ENCODE measurements at regions not wholly inside any gene's neighbourhood (a gene's known extent, or its start where the extent isn't known, plus 50 kb on each side); places are given as distances from the start of the nearest gene placed in this dataset.

- TF ChIP-seq CTCF (IDR thresholded peaks at IDR 0.05) = no peak
- Mint-ChIP-seq H3K27me3 (ENCODE audit: low read depth in 3 of 3) (peaks cover 0 to 1% (median 1%) of the 10 kb centered on the region in 3 donors), H3K4me3 (no peak overlapping the region), H3K36me3 (no peaks in the 10 kb centered on the region), H3K27ac (no peak overlapping the region), H3K9me3 (peaks cover 0 to 11% (median 2%) of the 10 kb centered on the region in 7 donors), H3K4me1 (no peaks in the 10 kb centered on the region)
- no peak overlapping the region for H3K9ac ChIP-seq (ENCODE audit: insufficient read depth, low read length, poor library complexity, severe bottlenecking)
- H3K27ac ChIP-seq (ENCODE audit: low read depth in 1 of 2, low read length in 2 of 2) = no peak overlapping the region
- H3K36me3 ChIP-seq (replicated peaks in 1 of 2; ENCODE audit: control insufficient read depth in 1 of 2, insufficient read depth in 2 of 2, low read length in 2 of 2) = no peaks in the 10 kb centered on the region
- no peak for DNase-seq
- no peaks in the 10 kb centered on the region for H3K79me2 ChIP-seq (ENCODE audit: insufficient read depth, low read length)
- no peaks in the 10 kb centered on the region for H4K20me1 ChIP-seq (ENCODE audit: insufficient read depth, low read length)
- no peak overlapping the region for H3K4me2 ChIP-seq (replicated peaks; ENCODE audit: extremely low read depth, low read length, poor library complexity, severe bottlenecking)
- H3K9me3 ChIP-seq (replicated peaks in 1 of 2; ENCODE audit: control insufficient read depth in 1 of 2, insufficient read depth in 1 of 2, low read length in 2 of 2) = peaks cover 0 to 6% of the 10 kb centered on the region in 2 donors
- no peaks in the 10 kb centered on the region for H3K27me3 ChIP-seq (ENCODE audit: control insufficient read depth in 2 of 2, insufficient read depth in 2 of 2, low read length in 2 of 2)
- H2AFZ ChIP-seq (ENCODE audit: insufficient read depth, low read depth, low read length, poor library complexity, severe bottlenecking) = no peak overlapping the region
- intact Hi-C loops (cut with micrococcal nuclease) = no loop called here
- no peaks in the 10 kb centered on the region for H3K4me1 ChIP-seq (ENCODE audit: control insufficient read depth in 1 of 2, insufficient read depth in 2 of 2, low read length in 2 of 2)
- no peak overlapping the region for H3K4me3 ChIP-seq (replicated peaks in 1 of 3; ENCODE audit: low read depth in 2 of 3, low read length in 3 of 3)
- WGBS (ENCODE audit: insufficient coverage) = 94% methylated on average over 5 of the region's 6 CpGs
Observed at GRCh38 chr12:115251727-115252126, 567.8 kb upstream of the TBX3 start.

DNA sequence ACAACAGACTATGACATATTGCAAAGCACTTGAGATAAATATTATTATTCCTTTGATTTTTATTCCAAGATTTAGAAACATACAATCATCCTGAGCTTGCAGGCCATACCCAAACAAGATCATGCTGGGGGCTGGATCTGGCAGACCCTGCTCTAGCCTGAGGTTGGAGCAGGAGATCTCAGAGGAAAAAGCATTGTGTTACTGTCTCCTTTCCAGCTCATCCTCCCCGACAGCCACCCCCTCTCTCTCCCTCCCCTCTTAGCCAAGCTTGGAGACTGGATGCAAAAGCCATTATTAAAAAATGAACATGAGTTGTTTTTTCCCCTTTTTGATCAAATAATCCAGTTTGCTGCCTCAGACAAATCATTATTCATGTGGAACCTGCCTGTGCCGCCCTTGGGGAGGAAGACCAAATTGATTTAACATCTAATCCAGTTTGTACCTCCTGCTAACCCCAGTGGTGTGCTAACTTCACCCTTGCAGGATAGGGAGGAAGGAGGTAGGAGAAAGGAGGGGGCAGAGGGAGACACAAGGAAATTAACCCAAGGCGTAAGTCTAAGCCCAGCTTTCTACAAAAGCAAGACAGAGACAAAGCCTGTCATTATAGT, 565.8 kb upstream of the TBX3 start:
- peaks cover 0 to 1% (median 1%) of the 10 kb centered on the region in 3 donors for H3K27me3 Mint-ChIP-seq (ENCODE audit: low read depth in 3 of 3)
- no peaks in the 10 kb centered on the region for H3K4me1 Mint-ChIP-seq
- Histone ChIP-seq H3K36me3 (replicated peaks in 1 of 2; ENCODE audit: control insufficient read depth in 1 of 2, insufficient read depth in 2 of 2, low read length in 2 of 2) (no peaks in the 10 kb centered on the region), H3K27me3 (ENCODE audit: control insufficient read depth in 2 of 2, insufficient read depth in 2 of 2, low read length in 2 of 2) (no peaks in the 10 kb centered on the region), H4K20me1 (ENCODE audit: insufficient read depth, low read length) (no peaks in the 10 kb centered on the region), H3K79me2 (ENCODE audit: insufficient read depth, low read length) (no peaks in the 10 kb centered on the region), H3K4me3 (replicated peaks in 1 of 3; ENCODE audit: low read depth in 2 of 3, low read length in 3 of 3) (no peak overlapping the region), H3K9me3 (replicated peaks in 1 of 2; ENCODE audit: control insufficient read depth in 1 of 2, insufficient read depth in 1 of 2, low read length in 2 of 2) (peaks cover 0 to 6% of the 10 kb centered on the region in 2 donors), H3K27ac (ENCODE audit: low read depth in 1 of 2, low read length in 2 of 2) (no peak overlapping the region), H2AFZ (ENCODE audit: insufficient read depth, low read depth, low read length, poor library complexity, severe bottlenecking) (no peak overlapping the region), H3K9ac (ENCODE audit: insufficient read depth, low read length, poor library complexity, severe bottlenecking) (no peak overlapping the region), H3K4me1 (ENCODE audit: control insufficient read depth in 1 of 2, insufficient read depth in 2 of 2, low read length in 2 of 2) (no peaks in the 10 kb centered on the region), H3K4me2 (replicated peaks; ENCODE audit: extremely low read depth, low read length, poor library complexity, severe bottlenecking) (no peak overlapping the region)
- intact Hi-C loops (cut with micrococcal nuclease) = no loop called here
- no peak for TF ChIP-seq CTCF (IDR thresholded peaks at IDR 0.05)
- no peak overlapping the region for H3K4me3 Mint-ChIP-seq
- no peak for DNase-seq
- WGBS (ENCODE audit: insufficient coverage) = no CpG with 5 or more reads among the region's 3 CpGs
- H3K27ac Mint-ChIP-seq = peak overlapping the region in 1 of 7 donors; percentile 20
- peaks cover 0 to 11% (median 2%) of the 10 kb centered on the region in 7 donors for H3K9me3 Mint-ChIP-seq
- no peaks in the 10 kb centered on the region for H3K36me3 Mint-ChIP-seq
